HG02884 (cell line): ENCODE measurements at regions not wholly inside any gene's neighbourhood (a gene's known extent, or its start where the extent isn't known, plus 50 kb on each side); places are given as distances from the start of the nearest gene placed in this dataset.
"Not testable (repeated sequence)": the region's sequence is repeated elsewhere in the genome, so short reads cannot be mapped to it uniquely, and the experiment has no call there.

Experiments
- ATAC-seq: cut with Tn5 transposase; IDR thresholded peaks from one replicate; pipeline ENCODE4 v1.9.1; 2021; ENCODE audit warnings: mild to moderate bottlenecking, moderate library complexity; ENCODE audit not compliant: unreplicated experiment

GRCh38 chr6:169918954-169919549 lies 167.6 kb downstream of the ERMARD start:
- no peak for ATAC-seq

- ATAC-seq, result no peak
These were observed 167.0 kb downstream of the ERMARD start for GRCh38 chr6:169918239-169918953.

GRCh38 chr6:169917153-169917552 lies 165.7 kb downstream of the ERMARD start:
- no peak for ATAC-seq

- ATAC-seq, result no peak
These were observed 164.5 kb downstream of the ERMARD start for GRCh38 chr6:169915769-169916550.

GRCh38 chr6:169913745-169914144 lies 162.3 kb downstream of the ERMARD start:
- ATAC-seq, result not testable (repeated sequence)

GRCh38 chr6:169913096-169913638 lies 161.7 kb downstream of the ERMARD start:
- no peak for ATAC-seq

GRCh38 chr6:169912266-169913095 lies 161.1 kb downstream of the ERMARD start:
- no peak for ATAC-seq

- ATAC-seq, result no peak
These were observed 160.1 kb downstream of the ERMARD start for GRCh38 chr6:169911264-169912263.

- ATAC-seq, result no peak
These were observed 157.7 kb downstream of the ERMARD start for GRCh38 chr6:169909113-169909512.

- no peak for ATAC-seq
These were observed 157.0 kb downstream of the ERMARD start for GRCh38 chr6:169908403-169908933.

GRCh38 chr6:169907419-169908115 lies 156.1 kb downstream of the ERMARD start:
- no peak for ATAC-seq

GRCh38 chr6:169906688-169907418 lies 155.4 kb downstream of the ERMARD start:
- ATAC-seq, result no peak

- ATAC-seq, result no peak
These were observed 154.7 kb downstream of the ERMARD start for GRCh38 chr6:169906004-169906687.

- no peak for ATAC-seq
These were observed 153.8 kb downstream of the ERMARD start for GRCh38 chr6:169905041-169905807.

GRCh38 chr6:169904051-169904922 lies 152.9 kb downstream of the ERMARD start:
- ATAC-seq, result no peak

GRCh38 chr6:169903122-169903521 lies 151.7 kb downstream of the ERMARD start:
- no peak for ATAC-seq
